Right ventricle myocardium superior (tissue), 1 donor: ENCODE measurements at regions not wholly inside any gene's neighbourhood (a gene's known extent, or its start where the extent isn't known, plus 50 kb on each side); places are given as distances from the start of the nearest gene placed in this dataset.

ENCODE experiments used
- ATAC-seq: fragments of 200-7000 bp; cut with Tn5 transposase; one replicate; pipeline ENCODE4 v1.9.1; 2020; ENCODE audit warnings: mild to moderate bottlenecking; ENCODE audit not compliant: poor library complexity
- DNase-seq: peaks from one replicate; pipeline ENCODE4 v3.0.0-alpha.2; 2020
- intact Hi-C: fragments of 100-400 bp; cut with DNase I; formaldehyde crosslinking; loops from one replicate; pipeline ENCODE4 v1.11.2; 2022
- donor health status: DM: no; HTN: yes; CAD: no; lungs with severe emphysema.

DNA sequence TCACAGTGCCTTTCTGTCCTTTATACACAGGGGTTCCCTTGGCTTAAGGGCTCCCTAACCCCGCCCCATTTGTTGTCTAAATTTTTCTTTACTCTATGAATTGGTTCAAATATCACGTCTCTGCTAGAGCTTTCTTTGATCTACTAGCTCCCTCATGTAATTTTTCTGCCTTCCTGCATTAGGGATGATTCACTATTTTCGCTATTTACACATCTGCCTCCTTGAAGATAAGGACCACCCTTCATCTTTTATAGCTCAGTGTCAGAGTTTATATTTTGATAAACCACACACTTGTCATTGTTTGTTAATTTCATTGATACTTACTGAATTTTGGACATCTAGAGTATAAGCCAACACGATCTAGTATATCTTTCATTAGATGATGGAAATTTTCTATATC lies 169.2 kb downstream of the LPIN1 start:
- intact Hi-C loops, result no loop called here
- no peak for ATAC-seq
- DNase-seq, result no peak

DNA sequence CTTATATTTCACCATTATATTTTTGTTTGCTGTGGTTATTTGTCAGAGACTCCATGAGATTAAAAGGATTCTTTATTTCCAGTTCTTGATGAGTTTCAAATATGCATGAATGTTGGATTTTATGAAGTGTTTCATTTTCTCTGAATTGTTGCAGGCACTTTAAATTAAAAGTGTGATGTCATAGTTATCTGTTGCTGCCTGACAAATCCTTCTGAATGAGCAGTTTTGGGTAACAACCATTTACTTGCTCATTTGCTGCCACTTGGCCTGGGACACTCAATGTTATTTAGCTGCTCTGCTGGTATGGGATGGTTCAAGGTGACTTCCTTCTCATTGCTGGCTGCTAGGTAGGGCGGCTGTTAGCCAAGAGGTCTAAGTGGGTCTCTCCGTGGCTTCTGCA lies 173.5 kb downstream of the LPIN1 start:
- DNase-seq, result no peak
- intact Hi-C loops, result no loop called here
- ATAC-seq, result no peak

DNA sequence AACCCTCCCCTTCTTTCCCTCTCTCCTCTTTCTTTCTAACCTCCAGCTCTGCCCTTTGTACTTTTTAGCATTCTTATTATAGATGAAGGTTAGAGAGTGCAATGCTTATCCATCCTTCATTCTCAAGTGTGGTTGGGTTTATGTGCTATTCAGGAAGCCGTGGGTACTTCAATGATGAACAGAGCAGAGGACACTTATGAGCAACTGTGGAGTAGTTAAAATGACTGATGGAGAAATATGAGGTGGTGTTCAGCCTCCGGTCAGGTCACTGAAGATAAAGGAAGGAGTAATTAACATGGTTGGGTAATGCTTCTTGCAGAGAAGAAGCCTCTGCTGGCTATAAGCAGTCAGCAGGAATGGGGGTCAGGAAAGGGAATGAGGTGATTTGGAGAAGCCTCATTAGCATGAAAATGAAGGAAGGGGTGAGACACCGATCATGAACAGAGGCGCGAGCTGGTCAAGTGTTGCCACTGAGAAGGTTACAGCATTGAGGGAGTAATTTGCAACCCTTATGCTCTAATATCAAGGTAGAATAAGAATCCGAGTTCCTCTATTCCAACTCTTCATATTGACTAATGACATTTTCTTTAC lies 174.7 kb downstream of the LPIN1 start:
- intact Hi-C loops, result no loop called here
- no peak for DNase-seq
- no peak for ATAC-seq

DNA sequence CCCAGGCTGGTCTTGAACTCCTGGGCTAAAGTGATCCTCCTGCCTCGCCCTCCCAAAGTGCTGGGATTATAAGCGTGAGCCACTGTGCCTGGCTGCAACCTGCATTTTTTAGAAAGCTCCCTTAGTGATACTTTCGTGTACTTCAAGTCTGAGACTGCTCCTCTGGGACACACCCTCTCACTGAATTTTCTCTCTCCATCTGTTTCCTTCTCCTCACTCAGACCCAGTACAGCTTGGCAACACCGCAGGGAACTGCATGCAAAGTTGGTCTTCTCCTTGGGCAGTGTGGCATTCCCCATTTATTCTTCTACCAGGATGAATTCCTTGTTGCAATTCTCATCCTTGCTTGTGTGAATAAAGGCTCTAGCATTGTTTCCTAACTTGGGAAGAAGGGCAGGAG lies 175.9 kb downstream of the LPIN1 start:
- intact Hi-C loops, result no loop called here
- ATAC-seq (no peak), DNase-seq (no peak)

DNA sequence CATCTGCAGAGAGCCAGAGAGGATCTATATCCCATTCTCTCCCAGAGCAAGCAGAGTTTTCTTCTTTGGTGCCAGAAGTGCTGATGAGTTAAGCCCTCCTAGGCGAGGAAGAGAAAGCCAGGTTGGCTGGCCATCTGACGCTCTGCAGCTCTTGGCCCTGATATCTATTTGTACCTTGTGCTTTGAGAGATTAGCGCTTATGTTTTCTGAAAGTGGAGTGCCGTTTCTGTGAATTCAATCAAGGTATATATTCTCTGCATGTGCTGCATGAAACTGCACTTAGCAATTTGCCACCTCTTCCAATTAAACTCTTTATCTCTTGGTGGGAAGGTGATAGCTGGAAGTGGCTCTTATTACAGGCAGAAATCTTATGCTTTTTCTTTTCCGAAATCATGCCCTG lies 177.5 kb downstream of the LPIN1 start:
- DNase-seq, result no peak
- intact Hi-C loops, result no loop called here
- no peak for ATAC-seq

DNA sequence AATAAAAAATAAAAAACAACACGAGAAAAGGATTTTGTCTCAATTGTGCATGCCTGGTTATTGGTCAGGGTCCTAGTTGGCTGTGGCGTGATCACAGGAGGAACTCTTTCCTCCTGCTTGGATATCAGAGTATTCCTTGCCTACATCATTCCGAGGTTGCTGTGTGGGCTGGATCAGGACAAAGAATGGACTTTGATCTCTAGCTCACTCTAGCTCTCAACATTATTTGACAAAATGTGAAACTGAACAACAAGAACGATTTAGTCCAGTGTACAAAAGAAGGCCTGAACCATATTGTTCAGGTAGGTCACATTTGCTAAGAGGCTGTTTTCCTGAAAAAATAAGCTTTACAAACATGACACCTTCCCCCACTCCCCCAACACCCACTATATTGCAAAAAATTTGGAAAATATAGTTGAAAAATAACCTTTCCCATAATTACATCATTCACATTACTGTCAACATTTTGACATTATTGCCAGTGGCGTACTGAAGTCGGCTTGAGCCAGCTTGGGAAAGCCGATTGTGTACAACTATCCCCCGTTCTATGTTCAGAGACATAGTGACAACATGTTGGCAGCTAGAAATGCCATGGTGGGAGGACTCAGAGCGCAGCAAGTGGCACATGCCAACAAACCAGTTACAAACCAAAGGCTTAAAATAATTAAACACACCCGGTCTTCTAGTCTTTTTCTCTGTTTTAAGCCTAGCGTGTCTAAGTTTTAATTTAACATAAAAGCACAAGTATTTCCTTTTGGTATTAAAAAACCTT lies 179.0 kb downstream of the LPIN1 start:
- ATAC-seq (no peak), DNase-seq (no peak)
- intact Hi-C loops, result no loop called here

GRCh38 chr2:11930211-11930761 lies 183.9 kb downstream of the LPIN1 start:
- DNase-seq, result no peak
- no peak for ATAC-seq
- intact Hi-C loops, result no loop called here

DNA sequence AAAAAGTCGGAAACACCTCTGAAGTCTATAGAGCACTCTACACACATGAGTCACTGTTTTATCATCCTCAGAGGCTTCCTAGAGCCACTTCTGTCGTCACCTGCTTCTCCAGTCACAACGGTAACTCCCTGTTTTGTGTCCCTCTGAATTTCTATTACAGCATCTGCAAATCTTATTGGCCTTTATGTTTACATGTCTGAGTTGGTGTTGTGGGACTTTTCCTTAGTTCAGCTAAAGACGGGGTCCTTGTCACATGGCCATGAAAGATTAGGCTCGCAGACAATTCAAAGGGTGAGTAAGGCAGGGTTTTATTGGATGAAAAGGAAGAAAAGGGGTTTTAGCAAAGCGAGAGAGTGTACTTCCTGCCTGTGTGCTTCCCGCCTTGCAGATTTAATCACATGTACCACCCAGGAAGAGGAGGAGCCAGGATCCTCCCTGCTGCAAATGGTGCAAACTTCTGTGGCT lies 185.6 kb downstream of the LPIN1 start:
- DNase-seq (no peak), ATAC-seq (no peak)
- intact Hi-C loops, result no loop called here

- intact Hi-C loops, result no loop called here
- DNase-seq (no peak), ATAC-seq (no peak)
Observed at GRCh38 chr2:11932962-11933361, 186.5 kb downstream of the LPIN1 start.

DNA sequence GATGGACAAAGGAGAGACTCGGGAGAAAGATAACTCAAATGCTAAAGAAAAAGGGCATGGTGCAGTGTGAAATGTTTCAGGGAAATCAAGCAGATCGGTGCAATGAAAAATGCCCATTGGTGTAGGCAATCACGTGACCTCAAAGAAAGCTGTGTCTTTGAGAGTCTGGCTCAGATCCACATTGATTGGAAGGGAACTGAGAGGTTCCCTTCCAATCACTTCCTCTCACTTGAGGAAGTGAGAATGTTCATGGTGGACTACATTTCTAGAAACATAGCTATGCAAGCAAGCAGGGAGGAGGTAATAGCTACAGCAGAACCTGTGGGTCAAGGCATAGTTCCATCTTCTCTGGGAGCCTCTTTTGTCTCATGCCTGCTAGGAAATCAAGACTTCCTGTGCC lies 187.4 kb downstream of the LPIN1 start:
- intact Hi-C loops, result no loop called here

DNA sequence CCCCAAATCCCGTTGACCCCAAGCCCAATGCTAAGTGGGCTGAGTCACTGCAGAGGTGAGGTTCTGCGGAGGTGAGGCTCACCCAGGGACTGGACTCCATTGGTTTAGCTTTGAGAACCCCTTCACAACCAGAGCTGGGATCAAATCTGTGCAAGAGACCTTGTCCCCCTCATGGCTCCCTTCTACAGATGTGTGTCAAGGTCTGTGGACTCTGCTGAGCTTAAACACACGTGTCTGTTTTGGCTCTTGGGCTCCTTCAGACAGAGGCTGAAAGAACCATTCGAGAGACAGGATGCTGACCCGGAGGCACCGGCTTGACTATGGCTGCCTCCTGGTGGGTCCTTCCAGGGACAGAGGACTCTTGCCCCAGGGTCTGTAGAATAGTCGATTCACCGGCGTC lies 190.3 kb downstream of the LPIN1 start:
- intact Hi-C loops, result no loop called here
- no peak for DNase-seq
- ATAC-seq, result no peak

More for the DNA sequence above, 187.4 kb downstream of the LPIN1 start:
- ATAC-seq (no peak), DNase-seq (no peak)

DNA sequence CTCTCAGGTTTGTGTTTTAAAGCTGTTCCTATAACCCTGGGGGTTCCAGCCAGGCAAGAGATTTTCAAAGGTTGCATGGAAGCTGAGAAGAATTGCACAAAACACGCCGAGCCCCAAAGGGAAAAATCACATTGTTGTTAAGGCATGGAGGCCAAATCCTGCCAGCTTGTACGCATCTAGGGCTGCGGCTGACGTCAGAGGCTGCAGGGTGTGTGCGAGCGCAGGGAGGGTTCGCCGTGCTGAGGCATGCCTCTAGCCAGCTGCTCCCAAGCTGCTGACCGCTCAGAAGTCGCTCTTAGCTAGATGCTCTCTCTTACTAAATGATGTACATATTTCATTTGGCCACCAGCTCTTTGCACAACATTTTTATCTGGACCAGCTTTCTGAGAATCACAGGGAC lies 191.8 kb downstream of the LPIN1 start:
- intact Hi-C loops, result no loop called here
- peak; percentile 93 for ATAC-seq

GRCh38 chr2:11939523-11939922 lies 193.1 kb downstream of the LPIN1 start:
- intact Hi-C loops, result no loop called here
- no peak for ATAC-seq
- DNase-seq, result no peak

More for the DNA sequence above, 191.8 kb downstream of the LPIN1 start:
- peak; percentile 93 for DNase-seq

- no peak for DNase-seq
- no peak for ATAC-seq
- intact Hi-C loops, result no loop called here
Observed at GRCh38 chr2:11940121-11940743, 193.8 kb downstream of the LPIN1 start.

DNA sequence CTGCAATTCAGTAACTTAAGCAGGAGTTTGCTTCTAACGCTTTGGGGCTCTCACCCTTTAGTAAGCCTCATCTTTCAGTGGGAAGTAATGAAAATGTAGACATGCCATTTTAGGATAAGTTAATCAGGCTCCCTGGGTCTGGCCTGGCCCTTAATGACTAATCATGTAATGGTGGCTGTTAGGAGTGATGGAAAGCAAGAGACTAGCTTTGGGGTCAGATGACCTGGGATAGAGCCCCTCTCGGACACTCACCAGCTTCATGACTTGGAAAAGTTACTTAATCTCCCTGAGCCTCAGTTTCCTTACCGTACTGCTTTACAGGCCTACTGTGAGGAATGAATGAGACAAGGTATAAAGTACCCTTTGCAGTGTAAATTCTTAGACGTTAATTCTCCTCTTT lies 194.4 kb downstream of the LPIN1 start:
- intact Hi-C loops, result no loop called here
- ATAC-seq (no peak), DNase-seq (no peak)

DNA sequence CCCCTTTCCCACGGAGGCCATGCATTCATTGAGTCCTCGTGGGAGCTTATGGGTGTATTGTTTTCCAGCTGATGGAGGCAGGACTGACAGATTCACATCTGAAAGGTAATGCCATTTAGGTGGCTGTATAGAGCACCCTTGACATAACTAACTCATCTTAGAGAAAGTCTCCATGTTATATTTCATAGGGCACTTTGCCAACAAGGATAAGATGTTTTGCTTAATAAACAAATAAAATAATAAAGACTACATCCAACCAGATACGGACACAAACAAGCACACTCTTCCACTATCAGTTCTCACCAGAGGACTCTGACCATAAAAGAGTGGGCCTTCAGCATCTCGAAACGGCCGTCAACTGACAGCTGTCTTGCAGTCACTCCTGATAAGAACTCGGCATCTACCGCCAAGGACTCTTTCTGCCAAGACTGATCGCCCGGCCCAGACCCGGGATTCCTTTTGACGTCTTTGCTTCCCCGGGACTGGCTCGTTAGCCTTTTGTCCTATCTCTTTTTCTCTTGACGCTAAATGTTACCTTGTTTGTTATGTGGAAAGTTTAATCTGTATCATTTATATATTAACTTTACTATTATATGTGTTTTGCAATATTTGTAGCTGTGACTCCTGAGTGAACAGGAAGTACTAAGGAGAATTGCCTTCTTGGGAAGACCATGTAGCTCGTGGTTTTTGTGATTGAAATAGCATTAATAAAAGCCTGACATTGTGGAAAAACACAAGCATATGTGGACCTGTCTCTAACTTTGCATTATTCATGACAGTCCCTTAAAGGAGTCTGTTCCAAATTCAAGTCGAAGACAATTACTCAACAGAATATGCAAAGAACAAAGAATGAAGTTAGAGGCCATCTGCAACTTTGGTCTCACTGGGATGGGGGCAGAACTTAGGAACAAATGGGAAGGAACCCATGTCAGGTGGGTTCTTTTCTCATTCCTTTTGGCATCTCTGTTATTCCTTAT lies 195.1 kb downstream of the LPIN1 start:
- peak; percentile 78 for ATAC-seq
- intact Hi-C loops, result no loop called here

DNA sequence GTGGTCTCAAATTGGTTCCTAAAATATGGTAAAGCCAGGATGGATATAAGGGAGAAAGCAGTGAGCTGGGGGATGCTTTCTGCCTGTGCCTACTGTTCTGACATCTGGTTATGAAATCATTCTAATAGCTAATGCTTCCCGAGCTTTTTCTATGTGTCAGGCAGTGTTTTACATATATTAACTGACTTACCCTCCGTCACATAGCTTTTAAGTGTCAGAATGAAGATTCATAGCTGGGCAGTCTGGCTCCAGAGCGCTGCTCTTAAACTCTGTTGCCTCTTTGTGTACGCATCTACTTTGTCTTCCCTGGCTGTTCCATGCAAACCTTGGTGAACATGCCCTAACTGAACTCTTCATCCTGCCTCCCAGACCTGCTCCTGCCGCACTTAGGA lies 195.7 kb downstream of the LPIN1 start:
- DNase-seq (no peak), ATAC-seq (no peak)
- intact Hi-C loops, result no loop called here

More for the DNA sequence above, 195.1 kb downstream of the LPIN1 start:
- DNase-seq, result peak; percentile 68

DNA sequence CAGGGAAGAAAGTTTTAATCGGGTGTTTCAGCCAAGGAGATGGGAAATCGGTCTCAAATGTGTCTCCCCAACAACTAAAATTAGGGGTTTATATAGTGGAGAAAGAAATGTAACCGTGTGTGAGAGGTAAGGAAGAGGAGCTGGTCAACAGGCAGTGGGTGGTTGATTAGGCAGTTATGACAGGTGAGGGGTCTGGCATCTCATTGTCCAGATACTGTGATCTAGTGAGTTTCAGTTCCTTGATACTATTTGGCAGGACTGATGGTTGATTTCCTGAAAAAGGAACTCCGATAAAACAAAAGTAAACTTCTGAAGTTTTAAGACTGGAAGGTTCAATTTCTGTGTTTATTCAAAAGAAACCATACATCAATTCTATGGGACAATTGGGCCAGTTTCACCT lies 197.9 kb downstream of the LPIN1 start:
- no peak for DNase-seq
- intact Hi-C loops, result no loop called here
- ATAC-seq, result no peak
